GM18520 (cell line): ENCODE measurements at regions not wholly inside any gene's neighbourhood (a gene's known extent, or its start where the extent isn't known, plus 50 kb on each side); places are given as distances from the start of the nearest gene placed in this dataset.
"Not testable (repeated sequence)": the region's sequence is repeated elsewhere in the genome, so short reads cannot be mapped to it uniquely, and the experiment has no call there.

ENCODE experiments used
- ATAC-seq: cut with Tn5 transposase; IDR thresholded peaks from one replicate; pipeline ENCODE4 v1.9.1; 2021; ENCODE audit not compliant: unreplicated experiment

GRCh38 chr7:119758254-119758653, 514.7 kb upstream of the KCND2 start:
- no peak for ATAC-seq

- ATAC-seq, result no peak
Observed at GRCh38 chr7:119761776-119762175, 511.2 kb upstream of the KCND2 start.

DNA sequence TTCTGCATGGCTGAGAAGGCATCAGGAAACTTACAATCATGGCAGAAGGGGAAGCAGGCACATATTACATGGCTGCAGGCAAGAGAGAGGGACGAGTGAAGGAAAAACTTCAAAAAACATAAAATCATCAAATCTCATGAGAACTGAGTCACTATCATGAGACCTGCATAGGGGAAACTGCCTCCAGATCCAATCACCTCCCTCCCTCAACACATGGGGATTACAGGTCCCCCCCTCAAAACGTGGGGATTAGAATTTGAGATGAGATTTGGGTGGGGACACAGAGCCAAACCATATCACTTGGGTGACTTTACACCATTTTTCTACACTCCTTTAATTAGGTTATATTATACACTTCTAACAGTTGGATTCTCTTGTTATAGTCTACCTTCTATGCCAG, 490.7 kb upstream of the KCND2 start:
- no peak for ATAC-seq

DNA sequence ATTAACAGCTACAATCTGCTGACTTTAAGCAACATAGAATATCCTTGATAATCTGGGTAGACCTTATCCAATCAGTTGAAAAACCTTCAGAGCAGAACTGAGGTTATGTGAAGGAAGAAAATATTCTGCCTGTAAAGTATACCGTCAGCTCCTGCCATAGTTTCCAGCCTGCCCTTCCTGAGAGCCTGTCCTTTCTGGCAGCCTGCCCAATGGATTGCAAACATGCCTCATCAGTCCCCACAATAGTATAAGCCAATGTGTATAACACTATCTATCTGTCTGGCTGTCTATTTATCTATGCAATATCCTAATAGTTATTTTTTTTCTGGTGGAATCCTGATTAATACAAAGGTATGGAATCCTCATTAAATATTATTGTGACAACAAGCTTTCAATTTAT, 489.2 kb upstream of the KCND2 start:
- ATAC-seq, result no peak

GRCh38 chr7:119802147-119802546, 470.8 kb upstream of the KCND2 start:
- no peak for ATAC-seq

- no peak for ATAC-seq
Observed at GRCh38 chr7:119825091-119825655, 447.8 kb upstream of the KCND2 start.

GRCh38 chr7:119826547-119826946, 446.4 kb upstream of the KCND2 start:
- no peak for ATAC-seq

GRCh38 chr7:119838444-119838843, 434.5 kb upstream of the KCND2 start:
- ATAC-seq, result no peak

GRCh38 chr7:119842337-119842736, 430.6 kb upstream of the KCND2 start:
- no peak for ATAC-seq

- no peak for ATAC-seq
Observed at GRCh38 chr7:119842786-119843185, 430.2 kb upstream of the KCND2 start.

GRCh38 chr7:119861385-119861784, 411.6 kb upstream of the KCND2 start:
- ATAC-seq, result no peak

DNA sequence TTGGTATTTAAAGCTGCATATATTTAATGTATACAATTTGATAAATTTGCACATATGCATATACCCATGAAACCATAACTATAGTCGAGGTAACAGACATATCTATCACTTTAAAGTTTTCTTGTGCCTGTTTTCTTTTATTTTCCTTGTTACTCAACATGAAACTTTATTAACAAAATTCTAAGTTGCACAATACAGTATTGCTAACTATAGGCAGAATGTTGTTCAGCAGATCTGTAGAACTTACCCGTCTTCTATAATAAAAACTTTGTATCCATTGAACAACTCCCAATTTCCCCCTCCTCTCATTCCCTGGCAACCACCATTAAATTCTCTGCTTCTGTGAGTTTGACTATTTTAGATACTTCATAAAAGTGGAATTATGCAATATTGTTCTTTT, 404.6 kb upstream of the KCND2 start:
- no peak for ATAC-seq

- no peak for ATAC-seq
Observed at GRCh38 chr7:119879835-119880234, 393.1 kb upstream of the KCND2 start.

- ATAC-seq, result no peak
Observed at GRCh38 chr7:119886007-119886406, 387.0 kb upstream of the KCND2 start.

- not testable (repeated sequence) for ATAC-seq
Observed at GRCh38 chr7:119886525-119886924, 386.4 kb upstream of the KCND2 start.

- no peak for ATAC-seq
Observed at GRCh38 chr7:119888251-119888650, 384.7 kb upstream of the KCND2 start.

DNA sequence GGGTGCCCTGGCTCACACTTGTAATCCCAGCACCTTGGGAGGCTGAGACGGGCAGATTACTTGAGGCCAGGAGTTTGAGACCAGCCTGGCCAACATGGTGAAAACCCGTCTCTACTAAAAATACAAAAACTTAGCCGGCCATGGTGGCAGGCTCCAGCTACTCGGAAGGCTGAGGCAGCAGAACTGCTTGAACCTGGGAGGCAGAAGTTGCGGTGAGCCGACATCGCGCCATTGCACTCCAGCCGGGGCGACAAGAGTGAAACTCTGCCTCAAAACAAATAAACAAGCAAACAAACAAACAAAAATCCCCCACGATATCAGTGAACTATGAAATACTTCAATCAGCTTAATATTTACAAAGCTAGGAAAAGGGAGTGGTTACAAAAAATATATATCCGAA, 382.3 kb upstream of the KCND2 start:
- no peak for ATAC-seq

- ATAC-seq, result no peak
Observed at GRCh38 chr7:119895320-119895719, 377.7 kb upstream of the KCND2 start.

GRCh38 chr7:119896386-119896785, 376.6 kb upstream of the KCND2 start:
- no peak for ATAC-seq

DNA sequence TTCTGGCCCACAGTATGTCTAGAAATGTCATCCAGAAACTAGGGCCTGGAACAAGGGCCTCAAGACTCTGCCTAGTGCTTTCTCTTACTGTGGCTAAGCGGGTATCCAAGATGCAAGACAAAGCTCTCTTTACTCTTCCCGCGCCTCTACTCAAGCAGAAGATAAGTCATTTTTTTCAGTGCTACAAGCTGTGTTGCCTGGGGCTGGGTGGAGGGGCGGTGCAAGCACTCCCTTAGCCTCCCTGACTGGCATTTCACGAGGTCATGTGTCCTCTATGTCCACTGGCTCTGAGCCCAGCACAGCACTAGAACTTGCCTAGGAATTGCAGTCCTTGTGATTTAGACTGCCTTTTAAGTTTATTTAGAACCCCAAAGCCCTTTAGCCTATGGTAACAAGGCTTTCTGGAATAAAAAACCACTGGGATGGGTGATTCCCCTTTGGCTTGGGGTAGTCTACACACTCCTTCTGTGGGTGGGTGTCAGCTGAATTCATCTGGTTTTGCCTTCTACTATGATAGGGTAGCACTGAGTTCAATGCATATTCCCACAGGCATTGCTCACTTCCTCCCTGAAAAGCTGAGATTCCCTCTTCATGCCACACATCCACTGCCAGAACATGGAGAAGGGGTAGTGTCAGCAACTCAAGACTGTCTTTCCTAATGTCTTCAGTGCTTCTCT, 371.8 kb upstream of the KCND2 start:
- no peak for ATAC-seq

- no peak for ATAC-seq
Observed at GRCh38 chr7:119903085-119903484, 369.9 kb upstream of the KCND2 start.

DNA sequence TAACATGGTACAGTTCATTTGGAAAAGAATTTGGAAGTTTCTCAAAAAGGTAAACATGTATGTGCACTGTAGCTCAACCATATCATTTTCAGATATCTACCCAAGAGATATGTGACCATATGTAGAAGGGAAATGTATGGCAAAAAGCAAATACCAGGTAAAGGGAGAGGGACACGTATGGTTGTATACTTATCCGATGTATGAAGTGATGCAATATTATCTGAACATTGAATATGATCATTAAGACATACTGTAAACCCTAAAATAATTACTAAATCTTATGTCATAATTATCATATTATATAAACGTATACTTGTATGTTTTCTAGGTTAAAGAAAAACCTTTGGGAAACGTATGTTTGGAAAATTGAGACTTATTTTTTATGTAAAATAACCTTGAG, 367.5 kb upstream of the KCND2 start:
- no peak for ATAC-seq

DNA sequence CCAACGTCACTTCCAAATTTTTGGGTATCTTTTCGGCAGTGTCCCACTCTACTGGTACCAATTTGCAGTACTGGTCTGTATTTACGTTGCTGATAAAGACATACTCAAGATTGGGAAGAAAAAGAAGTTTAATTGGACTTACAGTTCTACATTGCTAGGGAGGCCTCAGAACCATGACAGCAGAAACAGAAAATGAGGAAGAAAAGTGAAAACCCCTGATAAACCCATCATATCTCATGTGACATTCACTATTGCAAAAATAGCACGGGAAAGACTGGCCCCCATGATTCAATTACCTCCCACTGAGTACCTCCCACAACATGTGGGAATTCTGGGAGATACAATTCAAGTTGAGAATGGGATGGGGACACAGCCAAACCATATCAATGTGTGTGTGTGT, 364.0 kb upstream of the KCND2 start:
- no peak for ATAC-seq
